Adrenal gland (tissue), 5 donors: ENCODE measurements at regions not wholly inside any gene's neighbourhood (a gene's known extent, or its start where the extent isn't known, plus 50 kb on each side); places are given as distances from the start of the nearest gene placed in this dataset.

Source experiments
- CTCF ChIP-seq, 6 experiments: fragments of 450-650 bp in 4 of 6; fragments of 200-600 bp in 2 of 6; sonication (generic) in 1 of 6; IDR thresholded peaks; 1 replicate in 5 of 6; 2 replicates in 1 of 6; pipeline versions ENCODE4 v1.5.1 to v1.8.0; 2016 to 2021; ENCODE audit warnings: antibody characterized with exemption in 6 of 6, mild to moderate bottlenecking in 2 of 6, moderate library complexity in 1 of 6
- POLR2A ChIP-seq, 2 donors: fragments of 450-650 bp; IDR thresholded peaks; one replicate each; pipeline ENCODE4 v1.6.1; 2017; ENCODE audit warnings: antibody characterized with exemption in 2 of 2, mild to moderate bottlenecking in 2 of 2, moderate library complexity in 1 of 2
- donor health status: DM: no; HTN: no; CAD: no.

GRCh38 chr10:83397806-83398205 lies 741.5 kb upstream of the GHITM start:
- no peak for TF ChIP-seq CTCF (IDR thresholded peaks at IDR 0.05)
- no peak for TF ChIP-seq POLR2A (IDR thresholded peaks at IDR 0.05)
